ENCODE measurements at regions not wholly inside any gene's neighbourhood (a gene's known extent, or its start where the extent isn't known, plus 50 kb on each side); places are given as distances from the start of the nearest gene placed in this dataset.

DNA sequence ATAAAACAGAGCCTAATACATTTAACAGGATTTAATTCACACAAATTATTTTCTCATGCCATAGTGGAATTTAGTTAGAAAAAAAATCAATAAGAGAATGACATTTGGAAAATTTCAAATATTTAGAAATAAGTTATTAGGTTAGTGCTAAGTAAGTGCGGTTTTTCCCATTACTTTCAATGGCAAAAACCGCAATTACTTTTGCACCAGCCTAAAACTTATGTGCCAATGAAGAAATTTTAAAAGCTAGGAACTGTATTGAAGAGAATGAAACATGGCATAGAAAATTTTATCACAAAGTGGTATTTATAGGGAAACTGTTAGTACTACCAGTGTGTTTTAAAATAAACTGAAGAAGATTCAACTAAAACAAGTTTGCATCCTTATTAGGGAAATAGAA is 228.3 kb upstream of the FKBP1C start:
- no peak for TF ChIP-seq POLR2A (IDR thresholded peaks at IDR 0.05)
- TF ChIP-seq, protein P1, sequence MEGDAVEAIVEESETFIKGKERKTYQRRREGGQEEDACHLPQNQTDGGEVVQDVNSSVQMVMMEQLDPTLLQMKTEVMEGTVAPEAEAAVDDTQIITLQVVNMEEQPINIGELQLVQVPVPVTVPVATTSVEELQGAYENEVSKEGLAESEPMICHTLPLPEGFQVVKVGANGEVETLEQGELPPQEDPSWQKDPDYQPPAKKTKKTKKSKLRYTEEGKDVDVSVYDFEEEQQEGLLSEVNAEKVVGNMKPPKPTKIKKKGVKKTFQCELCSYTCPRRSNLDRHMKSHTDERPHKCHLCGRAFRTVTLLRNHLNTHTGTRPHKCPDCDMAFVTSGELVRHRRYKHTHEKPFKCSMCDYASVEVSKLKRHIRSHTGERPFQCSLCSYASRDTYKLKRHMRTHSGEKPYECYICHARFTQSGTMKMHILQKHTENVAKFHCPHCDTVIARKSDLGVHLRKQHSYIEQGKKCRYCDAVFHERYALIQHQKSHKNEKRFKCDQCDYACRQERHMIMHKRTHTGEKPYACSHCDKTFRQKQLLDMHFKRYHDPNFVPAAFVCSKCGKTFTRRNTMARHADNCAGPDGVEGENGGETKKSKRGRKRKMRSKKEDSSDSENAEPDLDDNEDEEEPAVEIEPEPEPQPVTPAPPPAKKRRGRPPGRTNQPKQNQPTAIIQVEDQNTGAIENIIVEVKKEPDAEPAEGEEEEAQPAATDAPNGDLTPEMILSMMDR (IDR thresholded peaks at IDR 0.05), result no peak
